Transverse colon (tissue), 4 donors: ENCODE measurements at regions not wholly inside any gene's neighbourhood (a gene's known extent, or its start where the extent isn't known, plus 50 kb on each side); places are given as distances from the start of the nearest gene placed in this dataset.

Experiments
- DNase-seq: peaks from one replicate; pipeline ENCODE4 v3.0.0-alpha.2; 2019
- H3K27ac ChIP-seq, 4 donors: fragments of 200-600 bp; sonication (generic); 2 replicates each; pipeline ENCODE4 v1.5.1; 2016 to 2018; ENCODE audit warnings: inconsistent platforms in 4 of 4
- H3K27me3 ChIP-seq: fragments of 200-600 bp; sonication (generic); 2 replicates; pipeline ENCODE4 v1.5.1; 2017; ENCODE audit warnings: inconsistent platforms
- H3K36me3 ChIP-seq, 4 donors: fragments of 200-600 bp; sonication (generic); 2 replicates each; pipeline ENCODE4 v1.5.1; 2017 to 2019; ENCODE audit warnings: inconsistent platforms in 4 of 4
- H3K4me1 ChIP-seq, 4 donors: fragments of 200-600 bp; sonication (generic); 2 replicates each; pipeline ENCODE4 v1.5.1; 2017 to 2020; ENCODE audit warnings: inconsistent platforms in 4 of 4
- H3K4me3 ChIP-seq, 4 donors: fragments of 200-600 bp; sonication (generic); 1 replicate in 1 of 4; 2 replicates in 3 of 4; pipeline versions ENCODE4 v1.5.1 to v1.6.1; 2017 to 2019; ENCODE audit warnings: inconsistent platforms in 4 of 4
- H3K9me3 ChIP-seq, 2 donors: fragments of 200-600 bp; sonication (generic); 2 replicates each; pipeline ENCODE4 v1.5.1; 2017 to 2019; ENCODE audit warnings: inconsistent platforms in 2 of 2
- CTCF ChIP-seq, 5 experiments: fragments of 200-600 bp in 3 of 5; fragments of 450-650 bp in 2 of 5; sonication (generic) in 3 of 5; IDR thresholded peaks; 1 replicate in 2 of 5; 2 replicates in 3 of 5; pipeline ENCODE4 v1.5.1; 2016 to 2017; ENCODE audit warnings: antibody characterized with exemption in 5 of 5, inconsistent platforms in 3 of 5, mild to moderate bottlenecking in 2 of 5, moderate library complexity in 1 of 5
- EP300 ChIP-seq: sonication (generic); formaldehyde crosslinking; IDR thresholded peaks from one replicate; pipeline ENCODE4 v1.6.1; 2017; ENCODE audit warnings: antibody characterized with exemption, low read depth
- POLR2A ChIP-seq: fragments of 450-650 bp; IDR thresholded peaks from one replicate; pipeline ENCODE4 v1.6.1; 2016; ENCODE audit warnings: antibody characterized with exemption, mild to moderate bottlenecking, moderate library complexity
- POLR2AphosphoS5 ChIP-seq, 3 donors: sonication (generic); formaldehyde crosslinking; IDR thresholded peaks; one replicate each; pipeline ENCODE4 v1.6.1; 2016; ENCODE audit warnings: antibody characterized with exemption in 3 of 3
- WGBS, 2 donors: methylation state at CpG; one replicate each; pipeline ENCODE4 v1.1.5; 2018; ENCODE audit warnings: low coverage in 1 of 2; 5-methylcytosine and 5-hydroxymethylcytosine counted together
- in situ Hi-C, 4 donors: fragments of 200-750 bp; cut with MboI; loops; one replicate each; pipeline versions ENCODE4 v1.15.0 to v1.15.1; 2017; ENCODE audit warnings: low sequenced_read_pairs in 3 of 4, low pct_ligation_motif_present in 1 of 4, low pct_unique_long_range_greater_than_20kb in 1 of 4
- intact Hi-C: fragments of 100-400 bp; cut with DNase I; formaldehyde crosslinking; loops from one replicate; pipeline ENCODE4 v1.15.1; 2023; ENCODE audit warnings: low total_unique reads

- TF ChIP-seq POLR2A = no peak
- TF ChIP-seq EP300 = no peak
- TF ChIP-seq POLR2AphosphoS5 (IDR thresholded peaks at IDR 0.05) = no peak
- no peak for TF ChIP-seq CTCF (IDR thresholded peaks at IDR 0.05)
- no peak for DNase-seq
- Histone ChIP-seq H3K27me3 (no peaks in the 10 kb centered on the region), H3K4me3 (no peak overlapping the region), H3K36me3 (no peaks in the 10 kb centered on the region), H3K27ac (peak overlapping the region; percentile 60 to 68 (median 68)), H3K9me3 (no peaks in the 10 kb centered on the region), H3K4me1 (peaks cover 6 to 70% (median 42%) of the 10 kb centered on the region in 4 donors)
- intact Hi-C loops (no loop called here), in situ Hi-C loops (no loop called here)
- 25 to 49% methylated on average over 2 of the region's 2 CpGs for WGBS, 2 donors
These were observed 74.9 kb upstream of the F3 start for GRCh38 chr1:94616506-94616905.

GRCh38 chr1:94614996-94615395 is 73.4 kb upstream of the F3 start:
- WGBS, 2 donors = 12 to 67% methylated on average over 3 to 4 of the region's 4 CpGs
- intact Hi-C loops = no loop called here

GRCh38 chr1:94614168-94614815 is 72.7 kb upstream of the F3 start:
- Histone ChIP-seq H3K4me3 (no peak overlapping the region), H3K27ac (peak overlapping the region; percentile 54 to 69 (median 62)), H3K9me3 (no peaks in the 10 kb centered on the region), H3K27me3 (no peaks in the 10 kb centered on the region), H3K36me3 (no peaks in the 10 kb centered on the region), H3K4me1 (peaks cover 1 to 74% (median 40%) of the 10 kb centered on the region in 4 donors)
- 79 to 90% methylated on average over 2 to 8 of the region's 8 CpGs for WGBS, 2 donors
- DNase-seq = no peak
- intact Hi-C loops (no loop called here), in situ Hi-C loops (no loop called here)
- TF ChIP-seq POLR2A (no peak), EP300 (no peak), CTCF (IDR thresholded peaks at IDR 0.05) (no peak), POLR2AphosphoS5 (IDR thresholded peaks at IDR 0.05) (no peak)

More at GRCh38 chr1:94614996-94615395, 73.4 kb upstream of the F3 start:
- TF ChIP-seq POLR2AphosphoS5 (IDR thresholded peaks at IDR 0.05) (no peak), EP300 (no peak), POLR2A (no peak), CTCF (IDR thresholded peaks at IDR 0.05) (no peak)
- peaks cover 0 to 67% (median 35%) of the 10 kb centered on the region in 4 donors for H3K4me1 ChIP-seq
- H3K27me3 ChIP-seq = no peaks in the 10 kb centered on the region
- H3K36me3 ChIP-seq = no peaks in the 10 kb centered on the region
- peak overlapping the region; percentile 54 to 69 (median 62) for H3K27ac ChIP-seq
- no peaks in the 10 kb centered on the region for H3K9me3 ChIP-seq
- H3K4me3 ChIP-seq = no peak overlapping the region
- in situ Hi-C loops = no loop called here
- DNase-seq = peak; percentile 75

GRCh38 chr1:94612525-94613204 is 71.1 kb upstream of the F3 start:
- Histone ChIP-seq H3K4me1 (peaks cover 14 to 87% (median 53%) of the 10 kb centered on the region in 4 donors), H3K36me3 (no peaks in the 10 kb centered on the region), H3K27ac (peak overlapping the region; percentile 58 to 76 (median 64)), H3K27me3 (no peaks in the 10 kb centered on the region), H3K9me3 (no peaks in the 10 kb centered on the region), H3K4me3 (no peak overlapping the region)
- DNase-seq = no peak
- TF ChIP-seq POLR2AphosphoS5 (IDR thresholded peaks at IDR 0.05) (no peak), POLR2A (no peak), EP300 (no peak), CTCF (IDR thresholded peaks at IDR 0.05) (no peak)
- intact Hi-C loops = no loop called here
- 64 to 86% methylated on average over 3 to 7 of the region's 7 CpGs for WGBS, 2 donors
- in situ Hi-C loops = no loop called here
